PC-9 (cell line): ENCODE measurements at regions not wholly inside any gene's neighbourhood (a gene's known extent, or its start where the extent isn't known, plus 50 kb on each side); places are given as distances from the start of the nearest gene placed in this dataset.

Experiments
- BruUV-seq: library from RNA; stranded (reverse); fragments of 400-500 nt; replicated peaks from 2 replicates; lab custom pipeline; 2021; lab: Mats Ljungman, UMichigan
- CTCF ChIA-PET: fragments of 300-600 bp; sonication (Branson Sonifier 250); formaldehyde crosslinking; loops from one replicate; lab custom pipeline; 2022; ENCODE audit warnings: antibody characterized with exemption; lab: Charles Lee
- POLR2A ChIA-PET: fragments of 300-600 bp; sonication (Branson Sonifier 250); formaldehyde crosslinking; loops from one replicate; lab custom pipeline; 2022; ENCODE audit warnings: antibody characterized with exemption; ENCODE audit not compliant: unreplicated experiment; lab: Charles Lee
- DNase-seq, 2 experiments: peaks; one replicate each; pipeline versions ENCODE4 v3.0.0 to v3.0.0-alpha.2; 2015 to 2022; ENCODE audit warnings: mixed read lengths in 1 of 2
- H2AFZ ChIP-seq: fragments of 200-600 bp; sonication (generic); 2 replicates; pipeline ENCODE4 v1.8.1; 2017; ENCODE audit warnings: antibody characterized with exemption
- H3F3A ChIP-seq: fragments of 200-600 bp; sonication (generic); 2 replicates; pipeline ENCODE4 v1.8.1; 2017; ENCODE audit warnings: antibody characterized with exemption, mild to moderate bottlenecking, low read depth; ENCODE audit not compliant: insufficient read depth
- H3K27ac ChIP-seq: fragments of 200-600 bp; sonication (generic); 2 replicates; pipeline ENCODE4 v1.6.1; 2016; ENCODE audit warnings: mixed run types
- H3K27me3 ChIP-seq: fragments of 200-600 bp; sonication (generic); 2 replicates; pipeline ENCODE4 v1.6.1; 2016; ENCODE audit warnings: low read depth, mixed run types; ENCODE audit not compliant: insufficient read depth
- H3K36me3 ChIP-seq: fragments of 200-600 bp; sonication (generic); 2 replicates; pipeline ENCODE4 v1.6.1; 2016; ENCODE audit warnings: low read depth, mixed run types
- H3K4me1 ChIP-seq: fragments of 200-600 bp; sonication (generic); replicated peaks from 2 replicates; pipeline ENCODE4 v1.6.1; 2016; ENCODE audit warnings: mixed run types; ENCODE audit not compliant: insufficient read depth
- H3K4me2 ChIP-seq: fragments of 200-600 bp; sonication (generic); 2 replicates; pipeline ENCODE4 v1.6.1; 2017; ENCODE audit warnings: mixed run types
- H3K4me3 ChIP-seq: fragments of 200-600 bp; sonication (generic); 2 replicates; pipeline ENCODE4 v1.6.1; 2016; ENCODE audit warnings: mixed run types
- H3K79me2 ChIP-seq: fragments of 200-600 bp; sonication (generic); 2 replicates; pipeline ENCODE4 v1.6.1; 2017; ENCODE audit warnings: low read depth, mixed run types
- H3K9me2 ChIP-seq: fragments of 200-600 bp; sonication (generic); 2 replicates; pipeline ENCODE4 v1.8.1; 2017; ENCODE audit warnings: mild to moderate bottlenecking; ENCODE audit not compliant: insufficient read depth
- H3K9me3 ChIP-seq: fragments of 200-600 bp; sonication (generic); 2 replicates; pipeline ENCODE4 v1.8.1; 2016; ENCODE audit warnings: low read depth; ENCODE audit not compliant: insufficient read depth
- H4K20me1 ChIP-seq: fragments of 200-600 bp; sonication (generic); 2 replicates; pipeline ENCODE4 v1.8.1; 2017; ENCODE audit not compliant: insufficient read depth
- CTCF ChIP-seq: fragments of 200-600 bp; sonication (generic); conservative IDR thresholded peaks from 2 replicates; pipeline ENCODE4 v1.6.1; 2017; ENCODE audit warnings: mixed run types, antibody characterized with exemption, mild to moderate bottlenecking, moderate library complexity
- EZH2 ChIP-seq: fragments of 200-600 bp; sonication (generic); IDR thresholded peaks from 2 replicates; pipeline ENCODE4 v1.8.0; 2017; ENCODE audit warnings: antibody characterized with exemption, low read depth
- intact Hi-C: fragments of 100-400 bp; cut with micrococcal nuclease; formaldehyde crosslinking; loops from one replicate; pipeline ENCODE4 v1.10.0; 2022; ENCODE audit not compliant: unreplicated experiment

DNA sequence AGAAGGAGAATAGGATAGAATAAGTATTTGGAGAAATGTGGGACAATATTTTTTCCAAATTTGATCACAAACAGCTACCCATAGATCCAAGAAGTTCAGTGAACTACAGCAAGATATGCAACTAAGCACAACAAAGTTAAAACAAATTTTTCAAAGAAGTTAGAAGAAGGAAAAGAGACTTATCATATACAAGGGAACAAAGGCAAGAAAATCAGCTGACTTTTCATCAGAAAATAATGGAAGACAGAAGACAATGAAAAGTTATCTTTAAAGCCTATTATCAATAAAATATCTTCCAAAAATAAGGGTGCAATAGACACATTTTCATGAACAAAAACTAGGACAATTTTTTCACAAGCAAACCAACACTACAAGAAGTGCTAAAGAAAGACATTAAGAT is 202.8 kb upstream of the FN1 start:
- no peaks in the 10 kb centered on the region; the same call in 1 of the 2 replicates for H3F3A ChIP-seq
- no peaks in the 10 kb centered on the region for H4K20me1 ChIP-seq
- no peak overlapping the region for H3K27ac ChIP-seq
- TF ChIP-seq CTCF: no peak
- TF ChIP-seq EZH2: no peak
- DNase-seq: no peak
- no peaks in the 10 kb centered on the region for H3K79me2 ChIP-seq
- no peaks in the 10 kb centered on the region for H3K9me2 ChIP-seq
- H2AFZ ChIP-seq: no peak overlapping the region
- H3K27me3 ChIP-seq: no peaks in the 10 kb centered on the region
- ChIA-PET CTCF (no interaction called here), POLR2A (no interaction called here)
- no peak overlapping the region for H3K4me3 ChIP-seq
- intact Hi-C loops: loop anchor here (5.0 kb wide), 1 partner anchor 186 kb away; no protein-coding TSS in a partner anchor
- no peak overlapping the region for H3K4me2 ChIP-seq
- H3K4me1 ChIP-seq: peaks cover 8% of the 10 kb centered on the region; the same call in 1 of the 2 replicates
- no TSS peak for BruUV-seq
- peaks cover 19% of the 10 kb centered on the region for H3K9me3 ChIP-seq
- no peaks in the 10 kb centered on the region for H3K36me3 ChIP-seq

- Histone ChIP-seq H3K4me1 (peaks cover 8% of the 10 kb centered on the region; the same call in 1 of the 2 replicates), H2AFZ (no peak overlapping the region), H3K4me2 (no peak overlapping the region), H3K27me3 (no peaks in the 10 kb centered on the region), H3K27ac (no peak overlapping the region), H3K9me2 (no peaks in the 10 kb centered on the region), H3K4me3 (no peak overlapping the region), H3F3A (no peaks in the 10 kb centered on the region; the same call in 1 of the 2 replicates), H3K9me3 (peaks cover 25% of the 10 kb centered on the region), H4K20me1 (no peaks in the 10 kb centered on the region), H3K79me2 (no peaks in the 10 kb centered on the region), H3K36me3 (no peaks in the 10 kb centered on the region)
- intact Hi-C loops: loop anchor here (5.0 kb wide), 1 partner anchor 185 kb away; no protein-coding TSS in a partner anchor
- DNase-seq: no peak
- CTCF ChIA-PET: no interaction called here
- BruUV-seq: no TSS peak
- POLR2A ChIA-PET: no interaction called here
- TF ChIP-seq CTCF (no peak), EZH2 (no peak)
Measured at GRCh38 chr2:215637651-215638050, 201.8 kb upstream of the FN1 start.

GRCh38 chr2:215636816-215637215 is 200.9 kb upstream of the FN1 start:
- CTCF ChIA-PET: no interaction called here
- POLR2A ChIA-PET: no interaction called here
- no TSS peak for BruUV-seq
- intact Hi-C loops: loop anchor here (5.0 kb wide), 1 partner anchor 185 kb away; no protein-coding TSS in a partner anchor
- Histone ChIP-seq H3F3A (no peaks in the 10 kb centered on the region; the same call in 1 of the 2 replicates), H4K20me1 (no peaks in the 10 kb centered on the region), H3K4me2 (no peak overlapping the region), H3K36me3 (no peaks in the 10 kb centered on the region), H3K9me3 (peaks cover 27% of the 10 kb centered on the region), H3K27me3 (no peaks in the 10 kb centered on the region), H3K4me1 (peaks cover 8% of the 10 kb centered on the region; the same call in 1 of the 2 replicates), H3K9me2 (no peaks in the 10 kb centered on the region), H3K79me2 (no peaks in the 10 kb centered on the region), H3K27ac (no peak overlapping the region), H3K4me3 (no peak overlapping the region), H2AFZ (no peak overlapping the region)
- DNase-seq: no peak
- TF ChIP-seq EZH2 (no peak), CTCF (no peak)
